Heart right ventricle (tissue), 16 donors: ENCODE measurements at regions not wholly inside any gene's neighbourhood (a gene's known extent, or its start where the extent isn't known, plus 50 kb on each side); places are given as distances from the start of the nearest gene placed in this dataset.

ENCODE experiments used
- ATAC-seq, 8 donors: fragments of 200-7000 bp; cut with Tn5 transposase; one replicate each; pipeline ENCODE4 v1.9.1; 2020; ENCODE audit warnings: mild to moderate bottlenecking in 8 of 8, moderate library complexity in 8 of 8, moderate number of reproducible peaks in 1 of 8
- DNase-seq, 2 donors: peaks; one replicate each; pipeline ENCODE4 v3.0.0-alpha.2; 2020
- H3K27ac ChIP-seq, 10 donors: fragments of 200-600 bp; sonication (generic) in 2 of 10; one replicate each; pipeline versions ENCODE4 v1.5.0 to v1.8.0; 2020 to 2022; ENCODE audit warnings: mild to moderate bottlenecking in 3 of 10
- H3K27me3 ChIP-seq, 7 donors: fragments of 200-600 bp; one replicate each; pipeline ENCODE4 v1.8.0; 2021 to 2022; ENCODE audit warnings: mild to moderate bottlenecking in 2 of 7
- H3K36me3 ChIP-seq, 9 donors: fragments of 200-600 bp; sonication (generic) in 1 of 9; one replicate each; pipeline versions ENCODE4 v1.5.0 to v1.8.0; 2020 to 2022; ENCODE audit warnings: mild to moderate bottlenecking in 2 of 9
- H3K4me1 ChIP-seq, 9 donors: fragments of 200-600 bp; sonication (generic) in 1 of 9; one replicate each; pipeline versions ENCODE4 v1.5.0 to v1.8.0; 2020 to 2022; ENCODE audit warnings: mild to moderate bottlenecking in 4 of 9
- H3K4me3 ChIP-seq, 10 donors: fragments of 200-600 bp; sonication (generic) in 2 of 10; one replicate each; pipeline versions ENCODE4 v1.5.0 to v1.8.0; 2020 to 2022; ENCODE audit warnings: mild to moderate bottlenecking in 7 of 10, moderate library complexity in 2 of 10
- H3K9me3 ChIP-seq, 11 donors: fragments of 200-600 bp in 10 of 11; sonication (generic) in 2 of 11; one replicate each; pipeline versions ENCODE4 v1.5.0 to v1.8.0; 2013 to 2022; ENCODE audit warnings: mild to moderate bottlenecking in 2 of 11, control low read depth in 1 of 11, moderate library complexity in 1 of 11
- CTCF ChIP-seq, 9 donors: fragments of 200-600 bp; sonication (generic) in 2 of 9; IDR thresholded peaks; one replicate each; pipeline versions ENCODE4 v1.5.0 to v1.8.0; 2021 to 2022; ENCODE audit warnings: antibody characterized with exemption in 9 of 9, mild to moderate bottlenecking in 5 of 9, moderate library complexity in 1 of 9
- WGBS, 2 donors: extraction: QIAGEN DNeasy Blood & Tissue Kit; methylation state at CpG; one replicate each; pipeline ENCODE4 v1.1.7; 2013; ENCODE audit warnings: inconsistent platforms in 1 of 2; 5-methylcytosine and 5-hydroxymethylcytosine counted together
- intact Hi-C, 10 donors: fragments of 100-400 bp; cut with DNase I; formaldehyde crosslinking; loops; one replicate each; pipeline versions ENCODE4 v1.11.1 to v1.14.2; 2022
- donor health status: Arrhythmogenic right ventricular cardiomyopathy.
- donor health status: ischemic (EF 13 %, LVEDD 7.1; RV severe dilation, severe dysfunction).
- donor health status: healthy with polysubstance abuse.
- donor health status: DM: no; HTN: yes; CAD: no.
- donor health status: DM: no; HTN: no; CAD: no.
- donor health status: ischemic (EF 25% LVEDD 6.9; RV normal size, moderate dysfunction).
- donor health status: ischemic (EF 25% LVEDD 5.7; RV mildly dilated, moderate dysfunction).
- donor health status: healthy.
- donor health status: DM: yes; HTN: yes; CAD: no.
- donor health status: Ischemic cardiomyopathy.
- donor health status: ischemic (EF 35%, LVEDD 5.7; RV mildly dilated, moderate dysfunction).
- donor health status: nonischemic (EF 11% LVEDD 7.7; RV severe dilation, severe dysfunction).
- donor health status: DM: yes; HTN: yes; CAD: no.
- donor health status: PGD.
- donor health status: ischemic (EF 29% LVEDD 5.4; RV normal size, mild dysfunction).
- donor health status: nonischemic (EF 23%, LVEDD 6.1; RV moderate dilation, normal function).

DNA sequence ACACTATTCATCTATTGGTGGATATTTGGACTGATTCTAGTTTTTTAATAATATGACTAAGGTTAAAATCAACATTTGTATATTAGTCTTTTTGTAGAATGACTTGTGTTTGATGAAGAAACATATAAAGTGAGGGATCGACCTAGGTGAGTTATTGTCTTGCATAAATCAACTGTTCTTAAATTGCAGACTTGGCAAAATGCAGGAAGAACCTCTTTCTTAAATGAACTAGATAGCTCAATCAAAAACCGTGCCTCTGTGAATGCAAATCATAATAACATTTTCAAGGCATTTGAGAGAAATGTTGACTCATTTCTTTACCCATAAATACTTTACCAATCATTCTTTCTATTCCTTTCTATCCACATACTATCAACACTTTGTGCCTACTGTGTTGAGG lies 101.5 kb upstream of the ANK3 start:
- WGBS, 2 donors, result 82 to 96% methylated on average over 2 of the region's 2 CpGs
- DNase-seq (no peak), ATAC-seq (no peak)
- H3K9me3 ChIP-seq, result no peaks in the 10 kb centered on the region
- intact Hi-C loops, result no loop called here
- no peaks in the 10 kb centered on the region for H3K27me3 ChIP-seq
- no peak overlapping the region for H3K27ac ChIP-seq
- H3K36me3 ChIP-seq, result no peaks in the 10 kb centered on the region
- no peak for TF ChIP-seq CTCF (IDR thresholded peaks at IDR 0.05)
- no peaks in the 10 kb centered on the region for H3K4me1 ChIP-seq
- H3K4me3 ChIP-seq, result no peak overlapping the region

DNA sequence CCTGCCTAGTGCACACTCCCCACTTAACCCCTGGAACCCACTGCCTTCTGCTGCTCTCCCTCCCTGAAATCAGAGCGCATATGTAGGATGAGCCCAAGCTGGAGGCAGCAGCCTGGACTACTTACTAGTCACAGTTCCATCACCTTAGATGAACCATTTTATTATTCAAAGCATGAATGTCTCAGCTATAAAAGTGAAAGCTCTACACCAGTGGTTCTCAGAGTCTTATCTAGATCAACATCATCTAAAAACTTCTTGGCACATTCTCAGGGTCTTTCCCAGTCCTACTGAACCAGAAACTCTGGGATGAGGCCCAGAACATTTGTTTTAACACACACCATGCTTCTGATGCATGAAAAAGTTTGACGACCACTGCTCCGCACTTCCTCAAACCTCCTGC lies 100.3 kb upstream of the ANK3 start:
- Histone ChIP-seq H3K27me3 (no peaks in the 10 kb centered on the region), H3K9me3 (no peaks in the 10 kb centered on the region), H3K36me3 (no peaks in the 10 kb centered on the region), H3K27ac (no peak overlapping the region), H3K4me1 (no peaks in the 10 kb centered on the region), H3K4me3 (no peak overlapping the region)
- no peak for TF ChIP-seq CTCF (IDR thresholded peaks at IDR 0.05)
- no peak for ATAC-seq
- WGBS, 2 donors, result 69 to 77% methylated on average over 3 of the region's 3 CpGs
- intact Hi-C loops, result no loop called here
- DNase-seq, result no peak

DNA sequence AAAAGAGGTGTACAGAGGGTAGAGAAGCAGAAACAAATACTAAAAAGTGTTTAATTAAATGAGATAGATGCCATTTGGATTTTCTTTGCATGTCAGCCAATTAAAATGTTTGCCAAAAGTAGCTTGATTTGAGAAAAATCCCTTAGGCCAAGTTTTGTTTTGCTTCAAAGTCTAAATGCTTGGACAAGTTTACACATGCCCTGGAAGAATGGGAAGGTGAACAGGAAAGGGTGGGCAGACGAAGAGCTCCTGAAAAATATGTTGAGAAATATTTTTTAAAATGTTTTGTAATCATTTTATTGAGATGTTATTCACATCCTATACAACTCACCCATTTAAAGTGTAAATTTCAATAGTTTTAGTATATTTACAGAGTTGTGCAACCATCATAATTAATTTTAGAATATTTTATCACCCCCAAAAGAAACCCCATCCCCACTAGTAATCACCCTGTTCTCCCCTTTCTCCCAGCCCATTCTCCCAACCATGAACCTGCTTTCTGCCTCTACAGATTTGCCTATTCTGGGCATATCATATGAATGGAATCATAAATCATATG lies 98.5 kb upstream of the ANK3 start:
- DNase-seq (no peak), ATAC-seq (no peak)
- Histone ChIP-seq H3K27ac (no peak overlapping the region), H3K36me3 (no peaks in the 10 kb centered on the region), H3K9me3 (no peaks in the 10 kb centered on the region), H3K4me1 (no peaks in the 10 kb centered on the region), H3K27me3 (no peaks in the 10 kb centered on the region), H3K4me3 (no peak overlapping the region)
- TF ChIP-seq CTCF (IDR thresholded peaks at IDR 0.05), result no peak
- WGBS, 2 donors, result 68 to 82% methylated on average over 1 of the region's 1 CpG
- intact Hi-C loops, result no loop called here

- Histone ChIP-seq H3K36me3 (no peaks in the 10 kb centered on the region), H3K27ac (no peak overlapping the region), H3K4me1 (no peaks in the 10 kb centered on the region), H3K9me3 (no peaks in the 10 kb centered on the region), H3K27me3 (no peaks in the 10 kb centered on the region), H3K4me3 (no peak overlapping the region)
- DNase-seq (no peak), ATAC-seq (no peak)
- no peak for TF ChIP-seq CTCF (IDR thresholded peaks at IDR 0.05)
- intact Hi-C loops, result no loop called here
- 86 to 93% methylated on average over 9 of the region's 9 CpGs for WGBS, 2 donors
Observed at GRCh38 chr10:60487543-60487942, 97.9 kb upstream of the ANK3 start.
